Cardiac muscle cell (in vitro differentiated cells and primary cell): ENCODE measurements at regions not wholly inside any gene's neighbourhood (a gene's known extent, or its start where the extent isn't known, plus 50 kb on each side); places are given as distances from the start of the nearest gene placed in this dataset.
A peak's percentile ranks its signal among the peaks of the same experiment; 100 is the strongest.

Experiments used
- DNase-seq, 2 donors: peaks; one replicate each; pipeline versions ENCODE4 v3.0.0 to v3.0.0-alpha.2; 2010 to 2017; ENCODE audit warnings: low read depth in 1 of 2, low spot score in 1 of 2
- H3K27ac ChIP-seq: fragments of 200-600 bp; sonication (generic); 2 replicates; pipeline ENCODE4 v1.5.1; 2016
- H3K27me3 ChIP-seq: fragments of 200-600 bp; sonication (generic); 2 replicates; pipeline ENCODE4 v1.6.0; 2016; ENCODE audit warnings: control low read depth
- H3K36me3 ChIP-seq: fragments of 200-600 bp; sonication (generic); 2 replicates; pipeline ENCODE4 v1.5.1; 2016; ENCODE audit warnings: control low read depth
- H3K4me1 ChIP-seq: fragments of 200-600 bp; sonication (generic); 2 replicates; pipeline ENCODE4 v1.8.1; 2017; ENCODE audit warnings: low read depth, mild to moderate bottlenecking, mixed run types
- H3K4me3 ChIP-seq: fragments of 200-600 bp; sonication (generic); 2 replicates; pipeline ENCODE4 v1.5.1; 2016; ENCODE audit warnings: mild to moderate bottlenecking
- H3K9me3 ChIP-seq: fragments of 200-600 bp; sonication (generic); 2 replicates; pipeline ENCODE4 v1.5.1; 2017; ENCODE audit warnings: low read depth, mild to moderate bottlenecking, control low read depth
- CTCF ChIP-seq: IDR thresholded peaks from 2 replicates; pipeline ENCODE4 v1.5.1; 2012; ENCODE audit warnings: low read depth, mild to moderate bottlenecking, low read length

- no peaks in the 10 kb centered on the region for H3K9me3 ChIP-seq
- H3K36me3 ChIP-seq = no peaks in the 10 kb centered on the region
- DNase-seq = no peak
- no peak for TF ChIP-seq CTCF
- H3K4me3 ChIP-seq = no peak overlapping the region
- H3K27me3 ChIP-seq = no peaks in the 10 kb centered on the region
- H3K4me1 ChIP-seq = no peaks in the 10 kb centered on the region
- H3K27ac ChIP-seq = no peak overlapping the region
These were observed 73.5 kb downstream of the CD24 start for GRCh38 chr6:106901062-106901461.

GRCh38 chr6:106899697-106900096 lies 74.8 kb downstream of the CD24 start:
- DNase-seq = no peak
- no peak overlapping the region for H3K4me3 ChIP-seq
- no peaks in the 10 kb centered on the region for H3K36me3 ChIP-seq
- H3K4me1 ChIP-seq = no peaks in the 10 kb centered on the region
- no peak overlapping the region for H3K27ac ChIP-seq
- no peaks in the 10 kb centered on the region for H3K27me3 ChIP-seq
- no peaks in the 10 kb centered on the region for H3K9me3 ChIP-seq
- TF ChIP-seq CTCF = no peak

DNA sequence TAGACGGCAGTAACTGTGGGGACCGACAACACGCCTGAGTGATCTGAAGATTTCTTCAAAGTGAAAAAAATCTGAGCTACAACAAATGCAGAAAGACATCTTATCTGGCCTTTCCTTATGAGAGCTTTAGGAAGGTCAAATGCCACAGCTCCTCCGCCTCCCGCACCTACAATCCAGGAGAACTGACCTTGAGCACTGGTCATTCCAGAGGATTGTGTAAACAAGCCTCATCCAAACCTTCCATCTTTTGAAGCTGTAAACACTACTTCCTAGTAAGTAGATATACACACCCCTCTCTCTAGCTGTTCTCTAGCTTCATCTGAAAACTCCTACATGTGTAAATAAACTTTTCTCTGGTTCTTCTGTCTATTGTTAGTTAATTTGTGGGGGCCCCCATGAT lies 76.9 kb downstream of the CD24 start:
- Histone ChIP-seq H3K36me3 (no peaks in the 10 kb centered on the region), H3K27ac (no peak overlapping the region), H3K27me3 (no peaks in the 10 kb centered on the region), H3K4me1 (no peaks in the 10 kb centered on the region), H3K9me3 (no peaks in the 10 kb centered on the region), H3K4me3 (no peak overlapping the region)
- TF ChIP-seq CTCF = no peak
- DNase-seq = no peak

GRCh38 chr6:106895703-106896040 lies 78.9 kb downstream of the CD24 start:
- TF ChIP-seq CTCF = no peak
- H3K36me3 ChIP-seq = no peaks in the 10 kb centered on the region
- no peak overlapping the region for H3K27ac ChIP-seq
- H3K4me3 ChIP-seq = no peak overlapping the region
- DNase-seq = no peak
- no peaks in the 10 kb centered on the region for H3K9me3 ChIP-seq
- no peaks in the 10 kb centered on the region for H3K4me1 ChIP-seq
- H3K27me3 ChIP-seq = no peaks in the 10 kb centered on the region

DNA sequence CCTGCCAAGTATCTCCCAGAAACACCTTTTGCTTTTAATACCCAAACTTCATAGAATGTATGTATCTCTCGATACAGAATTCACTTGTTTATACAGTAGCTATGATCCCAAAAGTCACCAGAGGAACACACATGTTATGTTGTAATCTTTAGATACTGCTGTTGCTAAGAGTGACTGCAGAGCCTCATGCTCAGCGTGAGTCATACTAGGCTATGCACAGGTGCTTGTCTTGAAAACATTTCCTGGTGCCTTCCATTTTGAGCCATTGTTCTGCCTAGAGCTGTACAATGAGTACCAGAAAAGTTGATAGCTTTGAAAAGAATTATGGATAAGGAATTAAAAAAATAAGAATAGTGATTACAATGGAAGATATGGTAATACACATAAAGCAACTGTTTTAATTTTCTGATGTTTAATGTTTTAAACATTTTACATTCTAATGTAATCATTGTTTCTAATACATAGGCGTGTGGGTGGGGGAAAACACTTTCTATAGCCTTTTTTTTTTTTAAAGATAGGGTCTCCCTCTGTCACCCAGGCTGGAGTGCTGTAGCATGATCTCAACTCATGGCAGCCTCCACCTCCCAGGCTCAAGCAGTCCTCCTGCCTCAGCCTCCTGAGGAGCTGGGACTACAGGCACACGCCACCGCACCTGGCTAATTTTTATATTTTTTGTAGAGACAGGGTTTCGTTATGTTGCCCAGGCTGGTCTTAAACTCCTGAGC lies 79.4 kb downstream of the CD24 start:
- DNase-seq = peak in 1 of 2 donors; percentile 13
- H3K36me3 ChIP-seq = no peaks in the 10 kb centered on the region
- no peak for TF ChIP-seq CTCF
- no peaks in the 10 kb centered on the region for H3K27me3 ChIP-seq
- no peaks in the 10 kb centered on the region for H3K9me3 ChIP-seq
- no peak overlapping the region for H3K27ac ChIP-seq
- H3K4me3 ChIP-seq = no peak overlapping the region
- H3K4me1 ChIP-seq = no peaks in the 10 kb centered on the region
